ENCODE measurements at regions not wholly inside any gene's neighbourhood (a gene's known extent, or its start where the extent isn't known, plus 50 kb on each side); places are given as distances from the start of the nearest gene placed in this dataset.

DNA sequence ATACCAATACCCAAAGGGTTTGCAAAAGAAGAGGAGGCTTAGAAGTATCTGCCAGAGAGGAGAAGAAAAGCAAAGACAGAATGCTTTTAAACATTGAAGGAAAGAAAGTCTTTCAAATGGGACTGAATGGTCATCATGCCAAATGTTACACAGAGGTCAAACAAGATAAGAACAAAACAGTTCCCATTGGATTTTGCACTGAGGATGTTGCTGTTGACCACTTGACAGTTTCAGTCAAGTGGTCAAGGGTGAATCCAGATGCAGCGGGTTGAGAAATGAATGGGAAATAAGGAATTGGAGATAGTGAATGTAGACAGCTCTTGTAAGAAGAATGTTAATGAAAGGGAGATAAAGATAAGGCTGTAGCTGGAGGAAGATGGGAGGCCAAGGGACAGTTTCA lies 64.8 kb upstream of the FGG start:
- CTCF ChIA-PET, result no interaction called here
- POLR2A ChIA-PET, result no interaction called here
- DNase-seq (ENCODE audit: extremely low spot score), result no peak
- TF ChIP-seq, protein P1, sequence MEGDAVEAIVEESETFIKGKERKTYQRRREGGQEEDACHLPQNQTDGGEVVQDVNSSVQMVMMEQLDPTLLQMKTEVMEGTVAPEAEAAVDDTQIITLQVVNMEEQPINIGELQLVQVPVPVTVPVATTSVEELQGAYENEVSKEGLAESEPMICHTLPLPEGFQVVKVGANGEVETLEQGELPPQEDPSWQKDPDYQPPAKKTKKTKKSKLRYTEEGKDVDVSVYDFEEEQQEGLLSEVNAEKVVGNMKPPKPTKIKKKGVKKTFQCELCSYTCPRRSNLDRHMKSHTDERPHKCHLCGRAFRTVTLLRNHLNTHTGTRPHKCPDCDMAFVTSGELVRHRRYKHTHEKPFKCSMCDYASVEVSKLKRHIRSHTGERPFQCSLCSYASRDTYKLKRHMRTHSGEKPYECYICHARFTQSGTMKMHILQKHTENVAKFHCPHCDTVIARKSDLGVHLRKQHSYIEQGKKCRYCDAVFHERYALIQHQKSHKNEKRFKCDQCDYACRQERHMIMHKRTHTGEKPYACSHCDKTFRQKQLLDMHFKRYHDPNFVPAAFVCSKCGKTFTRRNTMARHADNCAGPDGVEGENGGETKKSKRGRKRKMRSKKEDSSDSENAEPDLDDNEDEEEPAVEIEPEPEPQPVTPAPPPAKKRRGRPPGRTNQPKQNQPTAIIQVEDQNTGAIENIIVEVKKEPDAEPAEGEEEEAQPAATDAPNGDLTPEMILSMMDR (IDR thresholded peaks at IDR 0.05; ENCODE audit: control extremely low read depth, extremely low read depth, low read depth, missing control alignments), result no peak

DNA sequence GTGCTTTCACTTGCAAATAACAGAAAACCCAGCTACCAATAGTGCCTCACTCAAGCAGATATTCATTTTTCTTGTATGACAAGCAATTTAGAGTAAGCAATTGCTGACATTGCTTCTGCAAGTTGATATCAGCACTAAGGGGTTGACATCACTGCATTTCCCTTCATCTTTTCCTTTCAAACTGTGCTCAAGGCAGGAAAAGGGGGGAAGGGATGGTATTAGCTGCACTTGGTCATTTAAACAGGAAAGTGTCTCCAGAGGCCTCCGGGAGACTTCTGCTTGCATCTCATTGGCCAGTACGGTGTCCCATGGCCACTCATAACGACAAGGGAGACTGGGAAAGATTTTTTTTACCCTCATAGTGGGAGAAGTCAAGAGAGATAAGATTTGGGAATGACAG lies 65.5 kb upstream of the FGG start:
- POLR2A ChIA-PET, result no interaction called here
- TF ChIP-seq, protein P1 (IDR thresholded peaks at IDR 0.05; ENCODE audit: control extremely low read depth, extremely low read depth, low read depth, missing control alignments), result no peak
- CTCF ChIA-PET, result no interaction called here
- no peak for DNase-seq (ENCODE audit: extremely low spot score)

DNA sequence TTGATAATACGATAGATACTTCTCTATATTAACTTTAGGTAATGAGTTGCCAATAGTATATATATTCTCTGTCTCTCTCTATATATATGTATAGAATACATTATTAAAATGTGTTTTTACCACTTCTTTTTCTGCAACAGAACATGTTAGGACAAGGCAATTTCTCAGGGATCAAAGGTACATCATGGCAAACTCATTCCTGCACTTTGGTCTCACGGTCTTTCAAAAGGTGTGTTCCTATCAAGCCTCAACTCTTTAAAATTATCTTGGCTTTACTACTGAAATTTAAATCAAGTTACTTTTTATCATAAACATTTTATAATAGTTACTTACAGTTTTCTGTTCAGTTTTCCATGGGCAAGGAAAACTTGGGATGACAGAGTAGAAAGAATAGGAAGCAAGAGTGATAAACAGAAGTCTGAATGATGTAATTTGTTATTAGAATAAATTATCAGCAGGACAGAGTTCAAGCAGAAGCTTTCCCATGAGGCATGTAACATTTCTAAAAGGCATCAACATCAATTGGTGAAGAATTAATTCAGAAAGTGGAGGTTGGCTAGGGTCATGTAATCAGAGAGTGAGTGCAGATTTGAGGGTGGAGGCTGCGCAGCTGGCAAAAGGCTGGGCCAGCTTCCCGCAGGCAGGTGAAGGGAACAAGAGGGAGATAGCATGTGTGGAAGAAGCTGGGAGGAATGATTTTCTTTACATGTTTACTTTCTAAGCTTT lies 59.7 kb upstream of the LRAT start:
- CTCF ChIA-PET, result interaction anchor here (1.1 to 1.4 kb wide), 2 partner anchors 11 to 25 kb away, joined by 3 read pairs; no protein-coding TSS in a partner anchor
- DNase-seq (ENCODE audit: extremely low spot score), result no peak
- POLR2A ChIA-PET, result no interaction called here
- TF ChIP-seq, protein P1 (IDR thresholded peaks at IDR 0.05; ENCODE audit: control extremely low read depth, extremely low read depth, low read depth, missing control alignments), result no peak

DNA sequence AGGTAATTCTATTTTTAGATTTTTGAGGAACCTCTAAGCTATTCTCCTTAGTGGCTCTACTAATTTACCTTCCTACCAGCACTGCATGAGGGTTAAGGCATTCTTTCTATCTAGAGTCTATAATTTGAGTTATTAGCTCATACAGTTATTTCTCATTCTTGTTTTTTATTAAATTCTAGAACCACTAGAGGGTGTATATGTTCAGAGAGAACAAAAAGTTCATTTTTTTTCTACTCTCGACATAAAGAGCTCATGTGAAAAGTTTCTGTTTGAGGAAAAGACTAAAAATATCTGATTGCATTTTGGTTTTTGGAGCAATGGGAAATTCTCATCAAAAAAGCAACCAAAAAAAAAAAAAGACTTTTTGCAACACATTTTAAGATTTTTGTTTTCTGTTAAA lies 57.0 kb upstream of the LRAT start:
- ChIA-PET POLR2A (no interaction called here), CTCF (interaction anchor here (1.4 kb wide), 2 partner anchors 19 to 134 kb away, joined by 4 to 5 read pairs; no protein-coding TSS in a partner anchor)
- DNase-seq (ENCODE audit: extremely low spot score), result no peak
- TF ChIP-seq, protein P1 (IDR thresholded peaks at IDR 0.05; ENCODE audit: control extremely low read depth, extremely low read depth, low read depth, missing control alignments), result no peak

DNA sequence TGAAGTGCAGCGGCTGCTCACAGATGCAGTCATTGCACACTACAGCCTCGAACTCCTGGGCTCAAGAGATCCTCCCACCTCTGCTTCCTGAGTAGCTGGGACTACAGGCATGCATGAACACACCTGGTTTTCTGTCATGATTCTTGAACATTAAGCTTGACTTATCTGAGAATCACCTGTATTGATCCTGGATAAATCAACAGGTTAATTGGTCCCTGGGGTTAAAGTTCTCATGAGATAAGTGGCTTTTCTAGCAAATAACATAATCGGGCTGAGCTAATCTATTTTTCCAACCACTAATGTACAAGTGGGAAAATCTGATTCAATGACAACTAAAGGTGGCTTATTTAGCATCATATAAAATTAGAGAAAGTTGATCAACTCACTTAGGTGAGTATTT lies 56.0 kb upstream of the LRAT start:
- ChIA-PET POLR2A (no interaction called here), CTCF (interaction anchor here (1.4 kb wide), 2 partner anchors 20 to 135 kb away, joined by 4 to 5 read pairs; no protein-coding TSS in a partner anchor)
- DNase-seq (ENCODE audit: extremely low spot score), result no peak
- TF ChIP-seq, protein P1 (IDR thresholded peaks at IDR 0.05; ENCODE audit: control extremely low read depth, extremely low read depth, low read depth, missing control alignments), result no peak

DNA sequence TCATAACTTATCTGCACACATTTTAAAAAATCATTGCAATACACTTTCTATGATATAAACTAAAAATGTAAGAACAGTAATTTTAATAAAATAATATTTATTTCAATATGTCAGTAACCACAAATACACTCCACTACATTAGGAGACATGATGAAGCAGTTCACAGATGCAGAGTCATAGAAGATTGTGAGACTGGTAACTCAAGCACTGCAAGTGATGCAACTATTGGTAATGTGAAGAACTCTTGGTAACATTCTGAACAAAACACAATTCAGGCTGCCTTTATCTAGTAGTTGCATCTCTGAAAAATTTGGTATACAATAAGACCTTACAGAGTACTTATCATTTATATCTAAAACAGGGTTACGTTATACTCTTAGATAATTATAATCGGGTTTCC lies 52.6 kb upstream of the LRAT start:
- TF ChIP-seq, protein P1 (IDR thresholded peaks at IDR 0.05; ENCODE audit: control extremely low read depth, extremely low read depth, low read depth, missing control alignments), result no peak
- ChIA-PET CTCF (no interaction called here), POLR2A (no interaction called here)
- DNase-seq (ENCODE audit: extremely low spot score), result no peak
